GM18909 (cell line): ENCODE measurements at regions not wholly inside any gene's neighbourhood (a gene's known extent, or its start where the extent isn't known, plus 50 kb on each side); places are given as distances from the start of the nearest gene placed in this dataset.
"Not testable (repeated sequence)": the region's sequence is repeated elsewhere in the genome, so short reads cannot be mapped to it uniquely, and the experiment has no call there.

ENCODE experiments used
- ATAC-seq: cut with Tn5 transposase; IDR thresholded peaks from one replicate; pipeline ENCODE4 v1.9.1; 2021; ENCODE audit warnings: mild to moderate bottlenecking; ENCODE audit not compliant: unreplicated experiment, poor library complexity

- ATAC-seq: no peak
These were observed 286.7 kb upstream of the IRX4 start for GRCh38 chr5:2169430-2169808.

- ATAC-seq: no peak
These were observed 286.1 kb upstream of the IRX4 start for GRCh38 chr5:2168601-2169429.

GRCh38 chr5:2167671-2168070, 284.9 kb upstream of the IRX4 start:
- no peak for ATAC-seq

GRCh38 chr5:2166979-2167377, 284.3 kb upstream of the IRX4 start:
- no peak for ATAC-seq

GRCh38 chr5:2166306-2166978, 283.7 kb upstream of the IRX4 start:
- ATAC-seq: no peak

GRCh38 chr5:2165615-2166305, 283.0 kb upstream of the IRX4 start:
- ATAC-seq: no peak

GRCh38 chr5:2165203-2165602, 282.5 kb upstream of the IRX4 start:
- no peak for ATAC-seq

GRCh38 chr5:2164586-2164985, 281.9 kb upstream of the IRX4 start:
- ATAC-seq: no peak

- no peak for ATAC-seq
These were observed 281.3 kb upstream of the IRX4 start for GRCh38 chr5:2163940-2164490.

GRCh38 chr5:2163060-2163856, 280.5 kb upstream of the IRX4 start:
- no peak for ATAC-seq

- no peak for ATAC-seq
These were observed 278.1 kb upstream of the IRX4 start for GRCh38 chr5:2160811-2161210.

GRCh38 chr5:2158767-2159166, 276.0 kb upstream of the IRX4 start:
- no peak for ATAC-seq

- no peak for ATAC-seq
These were observed 275.4 kb upstream of the IRX4 start for GRCh38 chr5:2158109-2158508.

GRCh38 chr5:2157372-2157771, 274.6 kb upstream of the IRX4 start:
- no peak for ATAC-seq

GRCh38 chr5:2156358-2157059, 273.8 kb upstream of the IRX4 start:
- ATAC-seq: no peak

- no peak for ATAC-seq
These were observed 272.8 kb upstream of the IRX4 start for GRCh38 chr5:2155556-2155955.

- no peak for ATAC-seq
These were observed 271.1 kb upstream of the IRX4 start for GRCh38 chr5:2153802-2154201.

GRCh38 chr5:2153350-2153749, 270.6 kb upstream of the IRX4 start:
- ATAC-seq: no peak

GRCh38 chr5:2151301-2151888, 268.7 kb upstream of the IRX4 start:
- ATAC-seq: not testable (repeated sequence)
